Heart right ventricle (tissue), 16 donors: ENCODE measurements at regions not wholly inside any gene's neighbourhood (a gene's known extent, or its start where the extent isn't known, plus 50 kb on each side); places are given as distances from the start of the nearest gene placed in this dataset.

ENCODE experiments used
- ATAC-seq, 8 donors: fragments of 200-7000 bp; cut with Tn5 transposase; one replicate each; pipeline ENCODE4 v1.9.1; 2020; ENCODE audit warnings: mild to moderate bottlenecking in 8 of 8, moderate library complexity in 8 of 8, moderate number of reproducible peaks in 1 of 8
- DNase-seq, 2 donors: peaks; one replicate each; pipeline ENCODE4 v3.0.0-alpha.2; 2020
- H3K27ac ChIP-seq, 10 donors: fragments of 200-600 bp; sonication (generic) in 2 of 10; one replicate each; pipeline versions ENCODE4 v1.5.0 to v1.8.0; 2020 to 2022; ENCODE audit warnings: mild to moderate bottlenecking in 3 of 10
- H3K27me3 ChIP-seq, 7 donors: fragments of 200-600 bp; one replicate each; pipeline ENCODE4 v1.8.0; 2021 to 2022; ENCODE audit warnings: mild to moderate bottlenecking in 2 of 7
- H3K36me3 ChIP-seq, 9 donors: fragments of 200-600 bp; sonication (generic) in 1 of 9; one replicate each; pipeline versions ENCODE4 v1.5.0 to v1.8.0; 2020 to 2022; ENCODE audit warnings: mild to moderate bottlenecking in 2 of 9
- H3K4me1 ChIP-seq, 9 donors: fragments of 200-600 bp; sonication (generic) in 1 of 9; one replicate each; pipeline versions ENCODE4 v1.5.0 to v1.8.0; 2020 to 2022; ENCODE audit warnings: mild to moderate bottlenecking in 4 of 9
- H3K4me3 ChIP-seq, 10 donors: fragments of 200-600 bp; sonication (generic) in 2 of 10; one replicate each; pipeline versions ENCODE4 v1.5.0 to v1.8.0; 2020 to 2022; ENCODE audit warnings: mild to moderate bottlenecking in 7 of 10, moderate library complexity in 2 of 10
- H3K9me3 ChIP-seq, 11 donors: fragments of 200-600 bp in 10 of 11; sonication (generic) in 2 of 11; one replicate each; pipeline versions ENCODE4 v1.5.0 to v1.8.0; 2013 to 2022; ENCODE audit warnings: mild to moderate bottlenecking in 2 of 11, control low read depth in 1 of 11, moderate library complexity in 1 of 11
- CTCF ChIP-seq, 9 donors: fragments of 200-600 bp; sonication (generic) in 2 of 9; IDR thresholded peaks; one replicate each; pipeline versions ENCODE4 v1.5.0 to v1.8.0; 2021 to 2022; ENCODE audit warnings: antibody characterized with exemption in 9 of 9, mild to moderate bottlenecking in 5 of 9, moderate library complexity in 1 of 9
- WGBS, 2 donors: extraction: QIAGEN DNeasy Blood & Tissue Kit; methylation state at CpG; one replicate each; pipeline ENCODE4 v1.1.7; 2013; ENCODE audit warnings: inconsistent platforms in 1 of 2; 5-methylcytosine and 5-hydroxymethylcytosine counted together
- intact Hi-C, 10 donors: fragments of 100-400 bp; cut with DNase I; formaldehyde crosslinking; loops; one replicate each; pipeline versions ENCODE4 v1.11.1 to v1.14.2; 2022
- donor health status: Arrhythmogenic right ventricular cardiomyopathy.
- donor health status: ischemic (EF 13 %, LVEDD 7.1; RV severe dilation, severe dysfunction).
- donor health status: healthy with polysubstance abuse.
- donor health status: DM: no; HTN: yes; CAD: no.
- donor health status: DM: no; HTN: no; CAD: no.
- donor health status: ischemic (EF 25% LVEDD 6.9; RV normal size, moderate dysfunction).
- donor health status: ischemic (EF 25% LVEDD 5.7; RV mildly dilated, moderate dysfunction).
- donor health status: healthy.
- donor health status: DM: yes; HTN: yes; CAD: no.
- donor health status: Ischemic cardiomyopathy.
- donor health status: ischemic (EF 35%, LVEDD 5.7; RV mildly dilated, moderate dysfunction).
- donor health status: nonischemic (EF 11% LVEDD 7.7; RV severe dilation, severe dysfunction).
- donor health status: DM: yes; HTN: yes; CAD: no.
- donor health status: PGD.
- donor health status: ischemic (EF 29% LVEDD 5.4; RV normal size, mild dysfunction).
- donor health status: nonischemic (EF 23%, LVEDD 6.1; RV moderate dilation, normal function).

GRCh38 chr6:753486-753885 is 60.5 kb upstream of the EXOC2 start:
- Histone ChIP-seq H3K4me1 (no peaks in the 10 kb centered on the region), H3K27me3 (peaks cover 0 to 5% (median 0%) of the 10 kb centered on the region in 7 donors), H3K36me3 (no peaks in the 10 kb centered on the region), H3K4me3 (no peak overlapping the region), H3K9me3 (peaks cover 0 to 17% (median 0%) of the 10 kb centered on the region in 11 donors), H3K27ac (no peak overlapping the region)
- intact Hi-C loops = no loop called here
- WGBS, 2 donors = 91 to 94% methylated on average over 3 of the region's 3 CpGs
- no peak for ATAC-seq
- no peak for TF ChIP-seq CTCF (IDR thresholded peaks at IDR 0.05)
- no peak for DNase-seq

- Histone ChIP-seq H3K27me3 (peaks cover 0 to 5% (median 0%) of the 10 kb centered on the region in 7 donors), H3K4me1 (no peaks in the 10 kb centered on the region), H3K36me3 (no peaks in the 10 kb centered on the region), H3K4me3 (no peak overlapping the region), H3K27ac (no peak overlapping the region), H3K9me3 (peaks cover 0 to 17% (median 0%) of the 10 kb centered on the region in 11 donors)
- no peak for DNase-seq
- intact Hi-C loops = no loop called here
- 93% methylated on average over 2 of the region's 2 CpGs for WGBS, 2 donors
- ATAC-seq = no peak
- no peak for TF ChIP-seq CTCF (IDR thresholded peaks at IDR 0.05)
Measured at GRCh38 chr6:752438-752837, 59.5 kb upstream of the EXOC2 start.

GRCh38 chr6:751765-752164 is 58.8 kb upstream of the EXOC2 start:
- H3K27ac ChIP-seq = no peak overlapping the region
- no peak overlapping the region for H3K4me3 ChIP-seq
- H3K4me1 ChIP-seq = no peaks in the 10 kb centered on the region
- 63 to 67% methylated on average over 4 of the region's 4 CpGs for WGBS, 2 donors
- H3K27me3 ChIP-seq = peaks cover 0 to 5% (median 0%) of the 10 kb centered on the region in 7 donors
- intact Hi-C loops = no loop called here
- ATAC-seq = no peak
- peaks cover 0 to 17% (median 0%) of the 10 kb centered on the region in 11 donors for H3K9me3 ChIP-seq
- no peaks in the 10 kb centered on the region for H3K36me3 ChIP-seq
- no peak for TF ChIP-seq CTCF (IDR thresholded peaks at IDR 0.05)
- DNase-seq = no peak

GRCh38 chr6:747921-748320 is 55.0 kb upstream of the EXOC2 start:
- no peak for TF ChIP-seq CTCF (IDR thresholded peaks at IDR 0.05)
- H3K9me3 ChIP-seq = peaks cover 0 to 17% (median 0%) of the 10 kb centered on the region in 11 donors
- H3K4me3 ChIP-seq = no peak overlapping the region
- intact Hi-C loops = no loop called here
- peaks cover 0 to 5% (median 0%) of the 10 kb centered on the region in 7 donors for H3K27me3 ChIP-seq
- WGBS, 2 donors = 80 to 91% methylated on average over 4 of the region's 4 CpGs
- ATAC-seq (no peak), DNase-seq (no peak)
- H3K27ac ChIP-seq = no peak overlapping the region
- H3K36me3 ChIP-seq = no peaks in the 10 kb centered on the region
- H3K4me1 ChIP-seq = no peaks in the 10 kb centered on the region
